ENCODE measurements at regions not wholly inside any gene's neighbourhood (a gene's known extent, or its start where the extent isn't known, plus 50 kb on each side); places are given as distances from the start of the nearest gene placed in this dataset.
"Not testable (repeated sequence)": the region's sequence is repeated elsewhere in the genome, so short reads cannot be mapped to it uniquely, and the experiment has no call there.

- Histone ChIP-seq H3K4me3 (no peak overlapping the region), H3K27ac (peak overlapping the region in 1 of 2 donors; percentile 68)
- TF ChIP-seq CTCF (IDR thresholded peaks at IDR 0.05), result no peak
- DNase-seq (ENCODE audit: low spot score), result no peak
Measured at GRCh38 chr10:3876350-3876962, 91.4 kb upstream of the KLF6 start.

GRCh38 chr10:3875842-3876235 lies 90.8 kb upstream of the KLF6 start:
- no peak overlapping the region for H3K4me3 ChIP-seq
- DNase-seq (ENCODE audit: low spot score), result no peak
- TF ChIP-seq CTCF (IDR thresholded peaks at IDR 0.05), result no peak
- H3K27ac ChIP-seq, result peak overlapping the region in 1 of 2 donors; percentile 54

GRCh38 chr10:3874990-3875841 lies 90.2 kb upstream of the KLF6 start:
- DNase-seq (ENCODE audit: low spot score), result no peak
- TF ChIP-seq CTCF (IDR thresholded peaks at IDR 0.05), result no peak
- peak overlapping the region in 1 of 2 donors; percentile 55 for H3K27ac ChIP-seq
- H3K4me3 ChIP-seq, result no peak overlapping the region

GRCh38 chr10:3874610-3874989 lies 89.6 kb upstream of the KLF6 start:
- H3K27ac ChIP-seq, result peak overlapping the region in 1 of 2 donors; percentile 55
- H3K4me3 ChIP-seq; DNase-seq (ENCODE audit: low spot score): not testable (repeated sequence)

- H3K27ac ChIP-seq, result peak overlapping the region; percentile 45 to 46
- DNase-seq (ENCODE audit: low spot score), result no peak
- H3K4me3 ChIP-seq, result no peak overlapping the region
- no peak for TF ChIP-seq CTCF (IDR thresholded peaks at IDR 0.05)
Measured at GRCh38 chr10:3873728-3874461, 88.9 kb upstream of the KLF6 start.

GRCh38 chr10:3872712-3873329 lies 87.8 kb upstream of the KLF6 start:
- no peak overlapping the region for H3K4me3 ChIP-seq
- DNase-seq (ENCODE audit: low spot score), result no peak
- TF ChIP-seq CTCF (IDR thresholded peaks at IDR 0.05), result no peak
- peak overlapping the region in 1 of 2 donors; percentile 20 for H3K27ac ChIP-seq

- no peak overlapping the region for H3K27ac ChIP-seq
- H3K4me3 ChIP-seq, result no peak overlapping the region
- no peak for TF ChIP-seq CTCF (IDR thresholded peaks at IDR 0.05)
- no peak for DNase-seq (ENCODE audit: low spot score)
Measured at GRCh38 chr10:3871424-3871996, 86.5 kb upstream of the KLF6 start.
